B cell (primary cell): ENCODE measurements at regions not wholly inside any gene's neighbourhood (a gene's known extent, or its start where the extent isn't known, plus 50 kb on each side); places are given as distances from the start of the nearest gene placed in this dataset.

Experiments used
- ATAC-seq: fragments of 200-7000 bp; cut with Tn5 transposase; one replicate; pipeline ENCODE4 v1.10.0; 2021; ENCODE audit warnings: low read depth, mild to moderate bottlenecking, moderate number of reproducible peaks, moderate library complexity
- CTCF ChIA-PET: fragments of 350-600 bp; sonication (Branson Sonifier 250); formaldehyde crosslinking; loops from one replicate; lab custom pipeline; 2021; ENCODE audit warnings: antibody characterized with exemption, inconsistent platforms; lab: Charles Lee
- POLR2A ChIA-PET: fragments of 350-600 bp; sonication (Branson Sonifier 250); formaldehyde crosslinking; loops from one replicate; lab custom pipeline; 2021; ENCODE audit warnings: antibody characterized with exemption; lab: Charles Lee
- DNase-seq: peaks from one replicate; pipeline ENCODE4 v3.0.0; 2013
- H2AFZ ChIP-seq: 2 replicates; pipeline ENCODE4 v1.6.1; 2012; ENCODE audit warnings: mild to moderate bottlenecking, low read depth, low read length; ENCODE audit not compliant: insufficient read depth, poor library complexity, severe bottlenecking
- H3K27ac ChIP-seq, 2 donors: 1 replicate in 1 of 2; 2 replicates in 1 of 2; pipeline ENCODE4 v1.5.1; 2012 to 2013; ENCODE audit warnings: low read length in 2 of 2, mild to moderate bottlenecking in 2 of 2, moderate library complexity in 1 of 2
- H3K27me3 ChIP-seq, 4 experiments: fragments of 200-600 bp in 1 of 4; sonication (generic) in 1 of 4; replicated peaks in 1 of 4; 1 replicate in 2 of 4; 2 replicates in 2 of 4; pipeline versions ENCODE4 v1.6.1 to v1.7.0; 2013 to 2016; ENCODE audit warnings: low read length in 3 of 4, mild to moderate bottlenecking in 2 of 4, mixed read lengths in 1 of 4, moderate library complexity in 1 of 4; ENCODE audit not compliant: insufficient read depth in 4 of 4, control insufficient read depth in 3 of 4; ENCODE audit errors: control extremely low read depth in 1 of 4
- H3K36me3 ChIP-seq, 2 experiments: replicated peaks in 1 of 2; 1 replicate in 1 of 2; 2 replicates in 1 of 2; pipeline versions ENCODE4 v1.6.1 to v1.7.1; 2013; ENCODE audit warnings: low read length in 1 of 2; ENCODE audit not compliant: insufficient read depth in 2 of 2, control insufficient read depth in 1 of 2; ENCODE audit errors: control extremely low read depth in 1 of 2, extremely low read depth in 1 of 2
- H3K4me1 ChIP-seq, 2 donors: fragments of 200-600 bp in 1 of 2; sonication (generic) in 1 of 2; 1 replicate in 1 of 2; 2 replicates in 1 of 2; pipeline versions ENCODE4 v1.5.1 to v1.6.1; 2013 to 2017; ENCODE audit warnings: low read length in 2 of 2; ENCODE audit not compliant: control insufficient read depth in 2 of 2, insufficient read depth in 2 of 2
- H3K4me2 ChIP-seq: replicated peaks from 2 replicates; pipeline ENCODE3; 2012; ENCODE audit warnings: mild to moderate bottlenecking, low read depth, low read length; ENCODE audit not compliant: poor library complexity, severe bottlenecking
- H3K4me3 ChIP-seq, 5 experiments: fragments of 200-600 bp in 1 of 5; sonication (generic) in 1 of 5; 1 replicate in 3 of 5; 2 replicates in 2 of 5; pipeline versions ENCODE4 v1.5.1 to v1.7.0; 2011 to 2016; ENCODE audit warnings: low read length in 4 of 5, mild to moderate bottlenecking in 4 of 5, low read depth in 2 of 5, control low read depth in 1 of 5, moderate library complexity in 1 of 5; ENCODE audit not compliant: insufficient read depth in 1 of 5; ENCODE audit errors: control extremely low read depth in 1 of 5, extremely low read depth in 1 of 5
- H3K79me2 ChIP-seq: fragments of 200-600 bp; sonication (generic); one replicate; pipeline ENCODE4 v1.6.0; 2016; ENCODE audit warnings: low read length; ENCODE audit not compliant: control insufficient read depth, insufficient read depth
- H3K9ac ChIP-seq: fragments of 200-600 bp; sonication (generic); 2 replicates; pipeline ENCODE4 v1.6.1; 2017; ENCODE audit warnings: mild to moderate bottlenecking, low read length, moderate library complexity
- H3K9me3 ChIP-seq, 3 donors: one replicate each; pipeline versions ENCODE4 v1.6.1 to v1.7.1; 2013; ENCODE audit warnings: low read length in 2 of 3; ENCODE audit not compliant: control insufficient read depth in 2 of 3, insufficient read depth in 1 of 3; ENCODE audit errors: control extremely low read depth in 1 of 3
- H4K20me1 ChIP-seq: 2 replicates; pipeline ENCODE4 v1.6.0; 2012; ENCODE audit warnings: mild to moderate bottlenecking, low read length; ENCODE audit not compliant: insufficient read depth, control insufficient read depth, poor library complexity, severe bottlenecking
- H3K27ac Mint-ChIP-seq: one replicate; pipeline ENCODE4 v1.8.0; 2021; ENCODE audit warnings: mixed read lengths
- H3K27me3 Mint-ChIP-seq: one replicate; pipeline ENCODE4 v1.8.0; 2021; ENCODE audit warnings: mixed read lengths
- H3K4me1 Mint-ChIP-seq: one replicate; pipeline ENCODE4 v1.8.0; 2021; ENCODE audit warnings: mixed read lengths
- H3K4me3 Mint-ChIP-seq: one replicate; pipeline ENCODE4 v1.8.0; 2021; ENCODE audit warnings: mixed read lengths
- H3K9me3 Mint-ChIP-seq: one replicate; pipeline ENCODE4 v1.8.0; 2022; ENCODE audit warnings: mixed read lengths; ENCODE audit not compliant: insufficient read depth
- EZH2 ChIP-seq: IDR thresholded peaks from 2 replicates; pipeline ENCODE4 v1.6.1; 2012; ENCODE audit warnings: borderline replicate concordance, low read depth, mild to moderate bottlenecking, moderate library complexity, low read length; ENCODE audit not compliant: insufficient read depth, poor library complexity, severe bottlenecking
- WGBS: methylation state at CpG from one replicate; pipeline ENCODE4 v1.1.5; 2013; ENCODE audit warnings: missing lambda C conversion rate; ENCODE audit not compliant: insufficient coverage; 5-methylcytosine and 5-hydroxymethylcytosine counted together
- intact Hi-C: fragments of 100-400 bp; cut with micrococcal nuclease; formaldehyde crosslinking; loops from one replicate; pipeline ENCODE4 v1.10.0; 2022
- TF ChIP-seq, protein P1 (sequence below): fragments of 200-600 bp; IDR thresholded peaks from one replicate; pipeline ENCODE4 v1.8.0; 2022; ENCODE audit warnings: antibody characterized with exemption, mild to moderate bottlenecking

DNA sequence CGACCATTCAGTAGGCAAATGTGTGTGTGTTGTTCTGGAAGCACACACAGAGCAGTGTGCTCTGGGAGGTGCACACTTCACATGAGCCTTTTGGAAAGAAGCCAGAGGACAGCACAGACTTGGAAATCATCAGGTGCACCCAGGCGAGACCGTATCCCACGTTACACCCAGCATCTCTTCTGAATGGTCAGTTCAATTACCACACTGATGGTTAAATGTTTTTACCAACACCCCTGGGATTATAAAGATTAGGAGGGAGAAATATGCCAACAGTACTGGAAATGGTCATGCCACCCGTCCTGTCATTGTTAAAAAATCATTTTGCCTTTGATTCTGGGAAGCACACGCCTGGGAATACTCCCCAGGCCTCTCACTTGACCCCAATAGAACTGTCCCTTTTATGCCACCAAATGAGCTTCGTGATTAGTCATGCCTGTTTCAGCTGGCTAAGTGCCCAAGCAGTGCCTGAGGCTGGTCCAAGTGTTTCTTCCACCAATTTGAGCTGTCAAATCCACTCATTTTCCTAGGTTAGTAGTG lies 183.7 kb downstream of the NRP2 start:
- POLR2A ChIA-PET, result no interaction called here
- CTCF ChIA-PET, result no interaction called here
- no peak overlapping the region for H3K4me3 Mint-ChIP-seq

DNA sequence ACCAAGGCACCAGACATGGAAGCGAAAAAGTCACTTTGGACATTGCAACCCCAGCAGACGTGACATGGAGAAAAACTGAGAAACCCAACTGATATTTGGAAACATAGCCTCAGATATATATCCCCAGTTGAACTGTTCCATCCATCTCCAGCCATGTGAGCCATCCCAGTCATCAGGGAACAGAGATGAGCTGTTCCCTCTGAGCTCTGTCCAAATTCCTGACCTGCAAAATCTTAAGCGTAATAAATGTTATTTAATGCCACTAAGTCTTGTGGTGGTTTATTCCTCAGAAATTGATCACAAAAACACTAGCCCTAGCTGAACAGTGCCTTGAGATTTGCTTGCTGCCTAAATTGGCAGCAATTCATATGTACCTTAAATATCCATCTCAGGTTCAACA lies 182.8 kb downstream of the NRP2 start:
- intact Hi-C loops, result no loop called here
- no peak for DNase-seq
- peaks cover 7% of the 10 kb centered on the region for H3K27me3 Mint-ChIP-seq
- Histone ChIP-seq H2AFZ (no peak overlapping the region), H3K4me2 (no peak overlapping the region), H3K9me3 (no peaks in the 10 kb centered on the region), H3K4me1 (no peaks in the 10 kb centered on the region), H3K4me3 (no peak overlapping the region), H3K9ac (no peak overlapping the region), H3K36me3 (no peaks in the 10 kb centered on the region), H4K20me1 (no peaks in the 10 kb centered on the region), H3K27ac (no peak overlapping the region), H3K27me3 (peaks cover 0 to 4% (median 1%) of the 10 kb centered on the region in 4 experiments), H3K79me2 (no peaks in the 10 kb centered on the region)
- no peak overlapping the region for H3K27ac Mint-ChIP-seq
- TF ChIP-seq, protein P1, sequence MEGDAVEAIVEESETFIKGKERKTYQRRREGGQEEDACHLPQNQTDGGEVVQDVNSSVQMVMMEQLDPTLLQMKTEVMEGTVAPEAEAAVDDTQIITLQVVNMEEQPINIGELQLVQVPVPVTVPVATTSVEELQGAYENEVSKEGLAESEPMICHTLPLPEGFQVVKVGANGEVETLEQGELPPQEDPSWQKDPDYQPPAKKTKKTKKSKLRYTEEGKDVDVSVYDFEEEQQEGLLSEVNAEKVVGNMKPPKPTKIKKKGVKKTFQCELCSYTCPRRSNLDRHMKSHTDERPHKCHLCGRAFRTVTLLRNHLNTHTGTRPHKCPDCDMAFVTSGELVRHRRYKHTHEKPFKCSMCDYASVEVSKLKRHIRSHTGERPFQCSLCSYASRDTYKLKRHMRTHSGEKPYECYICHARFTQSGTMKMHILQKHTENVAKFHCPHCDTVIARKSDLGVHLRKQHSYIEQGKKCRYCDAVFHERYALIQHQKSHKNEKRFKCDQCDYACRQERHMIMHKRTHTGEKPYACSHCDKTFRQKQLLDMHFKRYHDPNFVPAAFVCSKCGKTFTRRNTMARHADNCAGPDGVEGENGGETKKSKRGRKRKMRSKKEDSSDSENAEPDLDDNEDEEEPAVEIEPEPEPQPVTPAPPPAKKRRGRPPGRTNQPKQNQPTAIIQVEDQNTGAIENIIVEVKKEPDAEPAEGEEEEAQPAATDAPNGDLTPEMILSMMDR, result no peak
- TF ChIP-seq EZH2, result no peak
- CTCF ChIA-PET, result interaction anchor here (1.6 kb wide), 1 partner anchor 9 kb away, joined by 3 read pairs; no protein-coding TSS in a partner anchor
- POLR2A ChIA-PET, result no interaction called here
- H3K4me3 Mint-ChIP-seq, result no peak overlapping the region
- H3K9me3 Mint-ChIP-seq, result no peaks in the 10 kb centered on the region
- WGBS, result 95% methylated on average over 2 of the region's 3 CpGs
- no peak for ATAC-seq
- no peaks in the 10 kb centered on the region for H3K4me1 Mint-ChIP-seq

More for the DNA sequence above, 183.7 kb downstream of the NRP2 start:
- H3K27me3 ChIP-seq, result peaks cover 0 to 4% (median 1%) of the 10 kb centered on the region in 4 experiments
- no peaks in the 10 kb centered on the region for H3K9me3 Mint-ChIP-seq
- no peak overlapping the region for H3K27ac ChIP-seq
- no peak overlapping the region for H3K4me3 ChIP-seq
- intact Hi-C loops, result no loop called here
- H4K20me1 ChIP-seq, result no peaks in the 10 kb centered on the region
- no peak overlapping the region for H3K27ac Mint-ChIP-seq
- H3K79me2 ChIP-seq, result no peaks in the 10 kb centered on the region
- no peaks in the 10 kb centered on the region for H3K9me3 ChIP-seq
- ATAC-seq (no peak), DNase-seq (no peak)
- WGBS, result 74% methylated on average over 4 of the region's 7 CpGs
- TF ChIP-seq, protein P1, result no peak
- TF ChIP-seq EZH2, result no peak
- H3K4me1 ChIP-seq, result no peaks in the 10 kb centered on the region
- H3K4me1 Mint-ChIP-seq, result no peaks in the 10 kb centered on the region
- H3K9ac ChIP-seq, result no peak overlapping the region
- H2AFZ ChIP-seq, result no peak overlapping the region
- no peak overlapping the region for H3K4me2 ChIP-seq
- no peaks in the 10 kb centered on the region for H3K36me3 ChIP-seq
- peaks cover 13% of the 10 kb centered on the region for H3K27me3 Mint-ChIP-seq
